Endothelial cell of umbilical vein (primary cell): ENCODE measurements at regions not wholly inside any gene's neighbourhood (a gene's known extent, or its start where the extent isn't known, plus 50 kb on each side); places are given as distances from the start of the nearest gene placed in this dataset.

Source experiments
- BruUV-seq: library from RNA; stranded (reverse); fragments of 400-500 nt; replicated peaks from 2 replicates; lab custom pipeline; 2021; lab: Mats Ljungman, UMichigan
- CTCF ChIA-PET: fragments of 300-600, 350-600 bp; sonication (Branson Sonifier 250); formaldehyde crosslinking; loops from one replicate; lab custom pipeline; 2021; ENCODE audit warnings: antibody characterized with exemption, inconsistent platforms; lab: Charles Lee
- POLR2A ChIA-PET: fragments of 300-600, 350-600 bp; sonication (Branson Sonifier 250); formaldehyde crosslinking; loops from one replicate; lab custom pipeline; 2021; ENCODE audit warnings: antibody characterized with exemption, inconsistent platforms; lab: Charles Lee
- DNase-seq: peaks from one replicate; pipeline ENCODE4 v3.0.0-alpha.2; 2011; ENCODE audit warnings: low read depth, low spot score
- FAIRE-seq: peaks from 2 replicates; lab custom pipeline; 2011; peaks lifted over from hg19 to GRCh38; lab: Jason Lieb, UNC
- H2AFZ ChIP-seq: 2 replicates; pipeline ENCODE4 v1.6.0; 2012; ENCODE audit warnings: low read depth, low read length, control low read depth, inconsistent platforms
- H3K27ac ChIP-seq: 2 replicates; pipeline ENCODE4 v1.5.1; 2011; ENCODE audit warnings: low read depth, mild to moderate bottlenecking, control low read depth, low read length, moderate library complexity; ENCODE audit not compliant: insufficient read depth
- H3K27me3 ChIP-seq, 2 experiments: 2 replicates each; pipeline versions ENCODE4 v1.6.0 to v1.6.1; 2011; ENCODE audit warnings: low read length in 2 of 2, mixed read lengths in 1 of 2; ENCODE audit not compliant: control insufficient read depth in 2 of 2, insufficient read depth in 2 of 2
- H3K36me3 ChIP-seq, 2 experiments: 2 replicates in 1 of 2; 3 replicates in 1 of 2; pipeline ENCODE4 v1.5.1; 2011; ENCODE audit warnings: low read length in 2 of 2, mild to moderate bottlenecking in 1 of 2, moderate library complexity in 1 of 2; ENCODE audit not compliant: control insufficient read depth in 2 of 2, insufficient read depth in 2 of 2; ENCODE audit errors: extremely low read depth in 1 of 2
- H3K4me1 ChIP-seq: 3 replicates; pipeline ENCODE4 v1.5.1; 2011; ENCODE audit warnings: mild to moderate bottlenecking, low read length; ENCODE audit not compliant: control insufficient read depth, insufficient read depth; ENCODE audit errors: extremely low read depth
- H3K4me2 ChIP-seq: 2 replicates; pipeline ENCODE4 v1.6.1; 2011; ENCODE audit warnings: low read length, control low read depth, mixed read lengths; ENCODE audit not compliant: insufficient read depth
- H3K4me3 ChIP-seq, 3 experiments: fragments of 200-600 bp in 1 of 3; sonication (generic), shearing (Covaris generic) in 1 of 3; replicated peaks in 1 of 3; 2 replicates each; pipeline ENCODE4 v1.5.1; 2011 to 2016; ENCODE audit warnings: control low read depth in 3 of 3, low read length in 3 of 3, mild to moderate bottlenecking in 2 of 3, inconsistent platforms in 1 of 3, low read depth in 1 of 3, moderate library complexity in 1 of 3; ENCODE audit not compliant: insufficient read depth in 1 of 3
- H3K79me2 ChIP-seq: 2 replicates; pipeline ENCODE4 v1.6.0; 2012; ENCODE audit warnings: low read length, inconsistent platforms; ENCODE audit not compliant: control insufficient read depth, insufficient read depth
- H3K9ac ChIP-seq: replicated peaks from 2 replicates; pipeline ENCODE3; 2011; ENCODE audit warnings: low read length, control low read depth; ENCODE audit not compliant: insufficient read depth; ENCODE audit errors: extremely low read depth
- H3K9me1 ChIP-seq: replicated peaks from 3 replicates; pipeline ENCODE4 v1.6.0; 2011; ENCODE audit warnings: mild to moderate bottlenecking, low read length; ENCODE audit not compliant: control insufficient read depth, insufficient read depth; ENCODE audit errors: extremely low read depth
- H3K9me3 ChIP-seq: replicated peaks from 2 replicates; pipeline ENCODE4 v1.5.1; 2012; ENCODE audit warnings: low read length, inconsistent platforms; ENCODE audit not compliant: control insufficient read depth, insufficient read depth
- H4K20me1 ChIP-seq: replicated peaks from 2 replicates; pipeline ENCODE3; 2011; ENCODE audit warnings: mild to moderate bottlenecking, low read length; ENCODE audit not compliant: control insufficient read depth, insufficient read depth; ENCODE audit errors: extremely low read depth
- CTCF ChIP-seq, 2 donors: IDR thresholded peaks; 1 replicate in 1 of 2; 2 replicates in 1 of 2; pipeline ENCODE4 v1.5.1; 2011; ENCODE audit warnings: low read length in 2 of 2, mild to moderate bottlenecking in 2 of 2, moderate library complexity in 2 of 2, control low read depth in 1 of 2, inconsistent platforms in 1 of 2, low read depth in 1 of 2; ENCODE audit not compliant: insufficient read depth in 1 of 2; ENCODE audit errors: extremely low read depth in 1 of 2
- EZH2 ChIP-seq: IDR thresholded peaks from 2 replicates; pipeline ENCODE4 v1.6.1; 2012; ENCODE audit warnings: borderline replicate concordance, low read depth, mild to moderate bottlenecking, moderate library complexity, low read length, inconsistent platforms; ENCODE audit not compliant: severe bottlenecking
- FOS ChIP-seq: IDR thresholded peaks from 2 replicates; pipeline ENCODE4 v1.6.1; 2011; ENCODE audit warnings: mild to moderate bottlenecking, low read length, moderate library complexity, borderline replicate concordance; ENCODE audit not compliant: insufficient read depth
- GATA2 ChIP-seq: IDR thresholded peaks from 2 replicates; pipeline ENCODE4 v1.7.0; 2011; ENCODE audit warnings: low read depth, mild to moderate bottlenecking, moderate library complexity, mixed read lengths, low read length; ENCODE audit not compliant: insufficient read length, insufficient read depth
- JUN ChIP-seq: IDR thresholded peaks from 2 replicates; pipeline ENCODE4 v1.6.1; 2011; ENCODE audit warnings: borderline replicate concordance, low read depth; ENCODE audit not compliant: insufficient read length, insufficient read depth
- MAX ChIP-seq: IDR thresholded peaks from 2 replicates; pipeline ENCODE4 v1.6.1; 2011; ENCODE audit not compliant: insufficient read depth, insufficient read length
- MYC ChIP-seq: IDR thresholded peaks from one replicate; pipeline ENCODE4 v1.6.1; 2011; ENCODE audit warnings: mild to moderate bottlenecking, low read depth, low read length
- POLR2A ChIP-seq: IDR thresholded peaks from 2 replicates; pipeline ENCODE4 v1.6.1; 2012; ENCODE audit warnings: low read depth, mild to moderate bottlenecking, control low read depth, low read length
- POLR2AphosphoS5 ChIP-seq: IDR thresholded peaks from 2 replicates; pipeline ENCODE4 v1.6.1; 2012; ENCODE audit warnings: low read depth, mild to moderate bottlenecking, control low read depth, low read length, moderate library complexity; ENCODE audit not compliant: insufficient read depth
- dilution Hi-C: fragments of 300-500 bp; cut with MboI; formaldehyde crosslinking; loops from one replicate; pipeline ENCODE4 v1.15.0; 2019; ENCODE audit warnings: low sequenced_read_pairs; ENCODE audit not compliant: extremely low pct_ligation_motif_present
- intact Hi-C: fragments of 100-400 bp; cut with micrococcal nuclease; formaldehyde crosslinking; loops from one replicate; pipeline ENCODE4 v1.10.0; 2022

- POLR2A ChIA-PET: no interaction called here
- no TSS peak for BruUV-seq
Observed at GRCh38 chr7:84248843-84249242, 54.3 kb upstream of the SEMA3A start.

More at GRCh38 chr7:84248843-84249242, 54.3 kb upstream of the SEMA3A start:
- intact Hi-C loops: no loop called here
- no peak overlapping the region for H3K27ac ChIP-seq
- H3K36me3 ChIP-seq: no peaks in the 10 kb centered on the region
- no peak overlapping the region for H2AFZ ChIP-seq
- no peaks in the 10 kb centered on the region for H3K27me3 ChIP-seq
- no peaks in the 10 kb centered on the region for H4K20me1 ChIP-seq
- DNase-seq (no peak), FAIRE-seq (no peak)
- H3K4me2 ChIP-seq: no peak overlapping the region
- no peaks in the 10 kb centered on the region for H3K9me1 ChIP-seq
- no peak overlapping the region for H3K9ac ChIP-seq
- no peaks in the 10 kb centered on the region for H3K4me1 ChIP-seq
- CTCF ChIA-PET: no interaction called here
- no peaks in the 10 kb centered on the region for H3K79me2 ChIP-seq
- no peaks in the 10 kb centered on the region for H3K9me3 ChIP-seq
- no peak overlapping the region for H3K4me3 ChIP-seq
- no peak for TF ChIP-seq POLR2AphosphoS5
- TF ChIP-seq JUN: no peak
- no peak for TF ChIP-seq EZH2
- no peak for TF ChIP-seq POLR2A
- TF ChIP-seq GATA2: no peak
- no peak for TF ChIP-seq MAX
- TF ChIP-seq CTCF (IDR thresholded peaks at IDR 0.05; ENCODE audit: extremely low read depth in 1 of 2, insufficient read depth in 1 of 2, low read depth in 1 of 2, low read length in 2 of 2): no peak
- no peak for TF ChIP-seq MYC
- no peak for TF ChIP-seq FOS
- dilution Hi-C loops: no loop called here
